ENCODE measurements at regions not wholly inside any gene's neighbourhood (a gene's known extent, or its start where the extent isn't known, plus 50 kb on each side); places are given as distances from the start of the nearest gene placed in this dataset.
"Not testable (repeated sequence)": the region's sequence is repeated elsewhere in the genome, so short reads cannot be mapped to it uniquely, and the experiment has no call there.

DNA sequence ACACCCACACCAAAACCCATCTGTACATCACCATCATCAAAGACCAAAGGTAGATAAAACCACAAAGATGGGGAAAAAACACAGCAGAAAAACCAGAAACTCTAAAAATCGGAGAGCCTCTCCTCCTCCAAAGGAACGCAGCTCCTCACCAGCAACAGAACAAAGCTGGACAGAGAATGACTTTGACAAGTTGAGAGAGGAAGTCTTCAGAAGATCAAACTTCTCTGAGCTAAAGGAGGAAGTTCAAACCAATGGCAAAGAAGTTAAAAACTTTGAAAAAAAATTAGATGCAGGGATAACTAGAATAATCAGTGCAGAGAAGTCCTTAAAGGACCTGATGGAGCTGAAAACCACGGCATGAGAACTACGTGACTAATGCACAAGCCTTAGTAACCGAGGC, 247.5 kb upstream of the ERBB4 start:
- not testable (repeated sequence) for DNase-seq (ENCODE audit: low spot score)

DNA sequence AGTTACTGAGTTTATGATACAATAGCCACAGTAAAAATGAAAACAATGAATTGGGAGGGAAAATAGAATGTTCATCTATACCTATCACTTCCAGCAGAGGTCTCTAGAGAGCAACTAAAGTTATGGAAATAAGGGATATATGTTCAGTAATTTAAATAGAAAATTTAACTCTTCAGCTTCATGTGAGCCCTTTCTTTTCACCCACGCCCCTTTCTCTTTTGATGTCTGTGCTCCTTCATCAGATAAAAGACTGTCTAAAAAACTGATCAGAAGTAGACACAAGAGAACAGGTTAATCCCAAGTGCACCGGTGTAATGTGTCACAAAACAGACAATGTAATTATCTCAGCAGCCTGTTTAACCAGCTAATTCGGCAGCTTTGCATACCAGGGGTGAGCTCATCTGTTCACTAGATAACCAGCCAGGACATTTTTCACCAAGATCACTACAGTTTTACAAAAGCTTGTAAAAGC, 238.5 kb upstream of the ERBB4 start:
- DNase-seq (ENCODE audit: low spot score): no peak

- no peak for DNase-seq (ENCODE audit: low spot score)
Measured at GRCh38 chr2:212773808-212774339, 235.3 kb upstream of the ERBB4 start.

- no peak for DNase-seq (ENCODE audit: low spot score)
Measured at GRCh38 chr2:212770240-212770639, 231.6 kb upstream of the ERBB4 start.

DNA sequence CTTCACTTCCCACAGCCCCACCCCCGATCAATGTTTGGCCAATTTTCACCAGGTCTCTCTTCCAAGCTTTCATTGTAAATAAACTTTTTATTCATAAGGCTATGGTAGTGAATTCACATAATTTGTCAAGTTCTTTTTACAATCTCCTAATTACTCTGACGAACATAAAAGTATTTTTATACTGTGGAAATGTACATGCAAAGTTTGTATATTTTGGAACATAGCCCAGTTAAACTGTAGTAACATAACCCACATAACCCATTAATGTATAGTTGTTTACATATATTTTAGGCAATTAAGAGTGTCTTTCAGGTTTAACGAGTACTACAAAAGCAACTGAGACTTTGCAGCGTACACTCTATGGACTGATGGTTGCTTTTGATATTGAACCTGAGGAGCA, 228.3 kb upstream of the ERBB4 start:
- DNase-seq (ENCODE audit: low spot score): no peak

GRCh38 chr2:212752730-212753351, 214.2 kb upstream of the ERBB4 start:
- DNase-seq (ENCODE audit: low spot score): no peak

GRCh38 chr2:212745359-212745758, 206.8 kb upstream of the ERBB4 start:
- no peak for DNase-seq (ENCODE audit: low spot score)

- no peak for DNase-seq (ENCODE audit: low spot score)
Measured at GRCh38 chr2:212737392-212738172, 199.0 kb upstream of the ERBB4 start.

DNA sequence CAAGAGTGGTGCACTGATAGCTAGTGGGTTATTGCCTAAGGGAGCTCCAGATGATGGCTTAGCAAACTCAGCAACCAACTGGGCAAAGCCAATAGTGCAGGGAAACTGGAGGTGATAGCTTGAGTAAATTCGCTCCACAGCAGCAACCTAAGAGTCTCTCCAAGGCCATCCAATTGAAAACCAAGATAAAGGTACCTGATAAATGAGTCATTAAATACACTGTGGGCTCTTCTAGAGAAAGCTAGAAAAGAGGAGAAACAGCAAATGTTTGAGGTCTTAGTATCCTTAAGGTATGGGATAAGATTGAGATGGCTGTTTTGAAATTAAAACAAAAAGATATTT, 197.8 kb upstream of the ERBB4 start:
- no peak for DNase-seq (ENCODE audit: low spot score)

- no peak for DNase-seq (ENCODE audit: low spot score)
Measured at GRCh38 chr2:212733273-212733672, 194.7 kb upstream of the ERBB4 start.

- DNase-seq (ENCODE audit: low spot score): no peak
Measured at GRCh38 chr2:212732860-212733259, 194.3 kb upstream of the ERBB4 start.

DNA sequence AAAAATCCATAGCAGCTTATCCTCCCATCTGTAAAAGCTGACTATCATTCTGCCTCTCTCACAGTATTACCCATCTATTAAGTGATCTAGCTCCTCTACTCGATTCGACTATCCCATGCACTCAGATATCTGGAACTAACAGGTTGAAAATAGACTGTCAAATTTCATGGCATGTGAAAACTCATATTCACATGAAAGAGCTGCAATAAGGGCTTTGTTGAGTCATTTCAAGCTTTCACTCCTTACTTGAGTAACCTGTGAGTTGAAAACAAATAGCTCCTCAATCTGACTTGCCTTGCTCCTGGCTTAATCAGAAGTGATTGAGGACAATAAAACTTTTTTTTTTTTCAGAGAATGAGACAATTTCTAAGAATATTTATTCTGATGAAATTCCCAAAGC, 192.4 kb upstream of the ERBB4 start:
- no peak for DNase-seq (ENCODE audit: low spot score)

- no peak for DNase-seq (ENCODE audit: low spot score)
Measured at GRCh38 chr2:212728717-212729116, 190.1 kb upstream of the ERBB4 start.

DNA sequence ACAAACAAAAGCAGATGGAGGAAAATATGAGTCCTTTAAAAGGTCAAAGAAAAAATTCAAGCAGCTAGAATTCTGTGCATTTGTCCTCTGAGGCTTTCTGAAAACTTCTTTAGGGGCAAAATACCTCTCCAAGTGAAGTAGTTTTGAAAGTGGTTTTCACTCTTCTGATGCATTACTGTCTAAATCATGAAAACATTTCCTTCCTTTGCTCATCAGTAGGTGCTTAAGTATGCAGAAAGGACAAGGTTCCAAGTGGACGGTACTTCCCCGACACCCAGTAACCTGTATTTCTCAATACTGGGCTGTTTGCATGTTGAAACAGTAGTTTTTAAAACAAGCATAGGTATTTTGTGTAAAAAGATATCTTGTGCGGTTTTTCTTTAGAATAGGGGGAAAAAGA, 189.1 kb upstream of the ERBB4 start:
- no peak for DNase-seq (ENCODE audit: low spot score)

- no peak for DNase-seq (ENCODE audit: low spot score)
Measured at GRCh38 chr2:212726403-212726802, 187.8 kb upstream of the ERBB4 start.

- DNase-seq (ENCODE audit: low spot score): no peak
Measured at GRCh38 chr2:212725180-212725579, 186.6 kb upstream of the ERBB4 start.

- no peak for DNase-seq (ENCODE audit: low spot score)
Measured at GRCh38 chr2:212723226-212723625, 184.6 kb upstream of the ERBB4 start.

DNA sequence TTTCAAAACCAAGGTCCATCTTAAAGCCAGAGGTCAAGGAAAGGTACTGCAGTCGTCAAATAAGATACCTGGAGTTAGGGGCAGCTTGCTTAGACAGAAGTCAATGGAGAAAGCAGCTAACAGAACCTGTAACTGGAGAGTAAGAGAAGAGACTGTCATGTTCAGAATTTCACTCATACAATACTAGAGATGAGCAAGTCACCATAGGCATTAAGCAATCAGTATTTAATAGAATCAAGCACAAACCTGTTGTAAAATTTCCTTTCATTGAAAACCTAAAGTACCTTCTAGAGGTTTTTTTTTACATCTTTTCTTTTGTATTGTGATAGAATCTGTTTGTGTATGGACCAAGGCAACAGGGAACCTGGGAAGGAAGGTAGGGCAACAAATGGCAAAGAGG, 183.4 kb upstream of the ERBB4 start:
- DNase-seq (ENCODE audit: low spot score): no peak

- peak; percentile 85 for DNase-seq (ENCODE audit: low spot score)
Measured at GRCh38 chr2:212721026-212721451, 182.4 kb upstream of the ERBB4 start.

DNA sequence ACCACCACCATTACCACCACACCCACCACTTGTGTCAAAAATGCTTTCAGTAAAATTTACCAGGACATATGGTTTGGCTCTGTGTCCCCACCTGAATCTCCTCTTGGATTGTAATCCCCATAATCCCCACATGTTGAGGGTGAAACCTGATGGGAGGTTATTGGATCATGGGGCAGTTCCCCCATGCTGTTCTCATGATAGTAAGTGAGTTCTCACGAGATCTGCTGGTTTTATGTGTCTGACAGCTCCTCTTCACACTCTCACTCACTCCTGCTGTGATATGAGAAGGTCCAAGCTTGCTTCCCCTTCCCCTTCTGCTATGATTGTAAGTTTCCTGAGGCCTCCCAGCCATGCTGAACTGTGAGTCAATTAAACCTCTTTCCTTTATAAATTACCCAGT, 176.8 kb upstream of the ERBB4 start:
- DNase-seq (ENCODE audit: low spot score): not testable (repeated sequence)

GRCh38 chr2:212713681-212714080, 175.1 kb upstream of the ERBB4 start:
- no peak for DNase-seq (ENCODE audit: low spot score)

DNA sequence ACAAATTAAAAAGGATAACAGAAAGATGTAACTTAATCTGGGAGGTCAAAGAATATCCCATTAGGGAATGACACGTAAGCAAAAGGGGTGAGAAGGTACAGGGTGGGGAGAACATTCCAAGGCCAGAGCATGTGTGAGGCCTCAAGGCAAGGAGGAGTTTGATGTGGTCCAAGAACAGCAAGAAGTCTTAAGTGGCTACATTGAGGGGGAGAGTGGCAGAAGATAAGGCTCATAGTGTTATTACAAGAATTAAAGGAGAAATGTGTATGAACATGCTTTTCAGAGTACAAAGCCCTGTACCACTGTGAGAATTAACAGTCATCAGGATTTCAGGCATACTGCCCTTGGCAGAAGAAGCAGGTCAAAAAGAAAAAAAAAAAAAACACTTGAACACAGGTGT, 174.4 kb upstream of the ERBB4 start:
- DNase-seq (ENCODE audit: low spot score): no peak

GRCh38 chr2:212712466-212712865, 173.9 kb upstream of the ERBB4 start:
- no peak for DNase-seq (ENCODE audit: low spot score)

All from mesenteric fat pad (tissue), 1 donor.